ENCODE measurements at regions not wholly inside any gene's neighbourhood (a gene's known extent, or its start where the extent isn't known, plus 50 kb on each side); places are given as distances from the start of the nearest gene placed in this dataset.

- TF ChIP-seq POLR2A (IDR thresholded peaks at IDR 0.05) (no peak), CTCF (IDR thresholded peaks at IDR 0.05) (no peak)
These were observed 620.0 kb upstream of the SEL1L start for GRCh38 chr14:82153689-82154088.

All from transverse colon (tissue), 3 donors.